HAP-1 (cell line): ENCODE measurements at regions not wholly inside any gene's neighbourhood (a gene's known extent, or its start where the extent isn't known, plus 50 kb on each side); places are given as distances from the start of the nearest gene placed in this dataset.

Experiments used
- DNase-seq, 2 experiments: peaks; one replicate each; pipeline ENCODE4 v3.0.0-alpha.2; 2016 to 2020; ENCODE audit warnings: low spot score in 2 of 2
- H3K27me3 ChIP-seq: fragments of 250-450 bp; sonication (Bioruptor Pico); 2 replicates; pipeline ENCODE4 v1.5.1; 2020; ENCODE audit warnings: low read depth, mild to moderate bottlenecking, moderate library complexity
- H3K36me3 ChIP-seq: fragments of 250-450 bp; sonication (Bioruptor Pico); replicated peaks from 2 replicates; pipeline ENCODE4 v1.5.1; 2020; ENCODE audit warnings: mild to moderate bottlenecking
- H3K4me1 ChIP-seq: fragments of 250-450 bp; sonication (Bioruptor Pico); 2 replicates; pipeline ENCODE4 v1.5.1; 2020; ENCODE audit warnings: mild to moderate bottlenecking
- H3K4me3 ChIP-seq: fragments of 250-450 bp; sonication (Bioruptor Pico); 2 replicates; pipeline ENCODE4 v1.5.1; 2020; ENCODE audit warnings: mild to moderate bottlenecking, moderate library complexity
- H3K9me3 ChIP-seq: fragments of 250-450 bp; sonication (Bioruptor Pico); 2 replicates; pipeline ENCODE4 v1.5.1; 2020; ENCODE audit warnings: mild to moderate bottlenecking, moderate library complexity
- in situ Hi-C: fragments of 300-500 bp; cut with MboI; formaldehyde crosslinking; loops from 3 replicates; pipeline ENCODE4 v1.14.3; 2020; ENCODE audit warnings: low sequenced_read_pairs, inconsistent platforms, mixed read lengths

GRCh38 chr12:5138256-5138655, 94.6 kb downstream of the KCNA5 start:
- Histone ChIP-seq H3K27me3 (no peaks in the 10 kb centered on the region), H3K36me3 (no peaks in the 10 kb centered on the region), H3K4me3 (no peak overlapping the region), H3K4me1 (no peaks in the 10 kb centered on the region), H3K9me3 (no peaks in the 10 kb centered on the region)
- in situ Hi-C loops, result no loop called here
- no peak for DNase-seq

GRCh38 chr12:5138845-5139244, 95.2 kb downstream of the KCNA5 start:
- Histone ChIP-seq H3K4me3 (no peak overlapping the region), H3K4me1 (no peaks in the 10 kb centered on the region), H3K27me3 (no peaks in the 10 kb centered on the region), H3K9me3 (no peaks in the 10 kb centered on the region), H3K36me3 (no peaks in the 10 kb centered on the region)
- DNase-seq, result no peak
- in situ Hi-C loops, result no loop called here

DNA sequence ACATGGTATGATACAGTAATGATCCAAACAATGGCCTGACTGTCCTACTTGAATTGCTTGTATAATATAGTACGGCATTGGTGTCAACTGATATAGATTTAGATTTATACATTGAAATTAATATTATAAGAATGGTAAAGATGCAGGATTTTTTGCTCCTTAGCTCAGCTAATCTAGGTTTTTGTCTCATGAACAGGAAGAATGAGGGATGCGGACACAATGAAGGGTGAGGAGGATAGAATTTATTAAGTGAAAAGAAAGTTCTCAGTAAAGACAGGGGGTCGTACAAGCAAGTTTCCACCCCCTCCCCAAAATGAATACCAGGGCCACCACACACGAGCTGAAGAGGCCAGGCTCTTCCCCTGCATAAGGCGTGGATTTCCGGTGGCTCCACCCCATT, 96.1 kb downstream of the KCNA5 start:
- no peak for DNase-seq
- no peaks in the 10 kb centered on the region for H3K9me3 ChIP-seq
- in situ Hi-C loops, result loop anchor here (10.0 kb wide), 1 partner anchor 1965 kb away; no protein-coding TSS in a partner anchor
- no peak overlapping the region for H3K4me3 ChIP-seq
- H3K36me3 ChIP-seq, result no peaks in the 10 kb centered on the region
- no peaks in the 10 kb centered on the region for H3K4me1 ChIP-seq
- H3K27me3 ChIP-seq, result no peaks in the 10 kb centered on the region

GRCh38 chr12:5140190-5140589, 96.5 kb downstream of the KCNA5 start:
- H3K4me1 ChIP-seq, result no peaks in the 10 kb centered on the region
- H3K9me3 ChIP-seq, result no peaks in the 10 kb centered on the region
- DNase-seq, result no peak
- H3K4me3 ChIP-seq, result no peak overlapping the region
- in situ Hi-C loops, result loop anchor here (10.0 kb wide), 1 partner anchor 1965 kb away; no protein-coding TSS in a partner anchor
- no peaks in the 10 kb centered on the region for H3K27me3 ChIP-seq
- H3K36me3 ChIP-seq, result no peaks in the 10 kb centered on the region

DNA sequence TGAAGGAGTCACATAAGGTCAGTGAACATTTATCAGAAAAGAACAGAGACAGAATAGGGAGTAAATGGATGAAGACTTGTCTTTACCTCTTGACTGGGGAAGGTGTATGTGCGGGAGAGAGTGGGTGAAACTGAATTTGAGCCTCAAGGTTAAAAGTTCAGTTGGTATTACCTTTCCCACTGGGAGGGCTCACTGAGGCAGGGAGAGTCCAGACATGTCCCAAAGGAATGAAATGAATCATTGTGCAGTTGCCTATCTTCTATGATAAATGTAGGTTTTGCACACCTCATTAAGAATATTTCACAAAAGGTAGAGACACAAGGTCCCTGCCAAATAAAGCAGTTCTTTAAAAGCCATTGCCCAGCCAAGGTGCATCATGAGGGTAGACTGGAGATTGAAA, 105.2 kb downstream of the KCNA5 start:
- H3K36me3 ChIP-seq, result no peaks in the 10 kb centered on the region
- no peaks in the 10 kb centered on the region for H3K4me1 ChIP-seq
- H3K9me3 ChIP-seq, result no peaks in the 10 kb centered on the region
- H3K4me3 ChIP-seq, result no peak overlapping the region
- DNase-seq, result no peak
- in situ Hi-C loops, result loop anchor here (10.0 kb wide), 1 partner anchor 1974 kb away; no protein-coding TSS in a partner anchor
- H3K27me3 ChIP-seq, result no peaks in the 10 kb centered on the region

DNA sequence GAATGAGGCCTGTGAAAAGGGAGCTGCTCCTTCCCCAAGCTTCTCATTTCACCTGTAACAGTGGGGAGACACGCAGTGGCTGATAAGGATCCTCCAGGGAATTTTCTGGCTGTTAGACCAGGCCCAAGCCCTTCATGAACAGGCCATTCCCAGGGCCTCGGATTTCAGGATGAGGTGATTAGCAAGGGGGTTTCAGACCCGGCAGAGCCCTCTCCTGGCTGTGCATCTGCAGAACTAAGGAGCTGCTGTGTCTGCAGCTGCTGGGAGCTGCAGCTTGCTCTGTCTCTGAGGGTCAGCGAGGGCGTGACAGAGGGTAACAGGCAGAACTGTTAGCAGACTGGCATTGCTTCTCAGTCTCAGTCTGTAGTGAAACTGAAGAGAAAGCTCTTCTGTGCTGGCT, 110.4 kb downstream of the KCNA5 start:
- no peaks in the 10 kb centered on the region for H3K27me3 ChIP-seq
- in situ Hi-C loops, result no loop called here
- no peaks in the 10 kb centered on the region for H3K36me3 ChIP-seq
- no peaks in the 10 kb centered on the region for H3K9me3 ChIP-seq
- H3K4me1 ChIP-seq, result no peaks in the 10 kb centered on the region
- H3K4me3 ChIP-seq, result no peak overlapping the region
- DNase-seq, result no peak

GRCh38 chr12:5155866-5156265, 112.2 kb downstream of the KCNA5 start:
- Histone ChIP-seq H3K4me3 (no peak overlapping the region), H3K4me1 (no peaks in the 10 kb centered on the region), H3K9me3 (no peaks in the 10 kb centered on the region), H3K36me3 (no peaks in the 10 kb centered on the region), H3K27me3 (no peaks in the 10 kb centered on the region)
- in situ Hi-C loops, result no loop called here
- DNase-seq, result no peak

GRCh38 chr12:5160827-5161226, 117.1 kb downstream of the KCNA5 start:
- Histone ChIP-seq H3K36me3 (no peaks in the 10 kb centered on the region), H3K4me3 (no peak overlapping the region), H3K9me3 (no peaks in the 10 kb centered on the region), H3K27me3 (no peaks in the 10 kb centered on the region), H3K4me1 (no peaks in the 10 kb centered on the region)
- in situ Hi-C loops, result no loop called here
- no peak for DNase-seq

GRCh38 chr12:5163661-5164060, 120.0 kb downstream of the KCNA5 start:
- H3K4me1 ChIP-seq, result no peaks in the 10 kb centered on the region
- in situ Hi-C loops, result no loop called here
- DNase-seq, result no peak
- no peaks in the 10 kb centered on the region for H3K9me3 ChIP-seq
- H3K4me3 ChIP-seq, result no peak overlapping the region
- no peaks in the 10 kb centered on the region for H3K36me3 ChIP-seq
- H3K27me3 ChIP-seq, result no peaks in the 10 kb centered on the region

- no peaks in the 10 kb centered on the region for H3K27me3 ChIP-seq
- H3K36me3 ChIP-seq, result no peaks in the 10 kb centered on the region
- no peaks in the 10 kb centered on the region for H3K9me3 ChIP-seq
- H3K4me3 ChIP-seq, result no peak overlapping the region
- in situ Hi-C loops, result no loop called here
- DNase-seq, result no peak
- no peaks in the 10 kb centered on the region for H3K4me1 ChIP-seq
These were observed 121.8 kb downstream of the KCNA5 start for GRCh38 chr12:5165296-5165970.

DNA sequence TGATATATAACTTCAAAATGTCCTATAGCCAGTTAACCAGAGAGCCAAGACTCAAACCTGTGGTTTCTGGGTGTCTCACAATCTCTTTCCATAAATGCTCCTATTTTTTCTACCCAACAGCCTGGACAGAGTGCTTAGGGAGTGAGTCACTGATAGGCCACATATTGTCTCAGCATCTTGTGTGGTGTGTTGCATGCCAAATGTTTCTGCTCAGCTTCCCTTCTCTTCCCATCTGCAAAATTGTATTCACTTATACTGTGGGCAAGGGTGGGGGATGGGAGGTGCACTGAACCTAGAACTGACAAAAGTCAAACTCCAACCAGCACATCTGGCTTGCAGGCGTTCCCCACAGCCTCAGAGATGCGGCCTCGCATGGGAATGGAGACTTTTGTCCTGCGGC, 123.3 kb downstream of the KCNA5 start:
- H3K27me3 ChIP-seq, result no peaks in the 10 kb centered on the region
- in situ Hi-C loops, result no loop called here

GRCh38 chr12:5168148-5168547, 124.5 kb downstream of the KCNA5 start:
- Histone ChIP-seq H3K36me3 (no peaks in the 10 kb centered on the region), H3K4me1 (no peaks in the 10 kb centered on the region), H3K9me3 (no peaks in the 10 kb centered on the region), H3K4me3 (no peak overlapping the region), H3K27me3 (no peaks in the 10 kb centered on the region)
- in situ Hi-C loops, result no loop called here
- DNase-seq, result no peak

More for the DNA sequence above, 123.3 kb downstream of the KCNA5 start:
- no peak overlapping the region for H3K4me3 ChIP-seq
- no peak for DNase-seq
- H3K9me3 ChIP-seq, result no peaks in the 10 kb centered on the region
- no peaks in the 10 kb centered on the region for H3K4me1 ChIP-seq
- H3K36me3 ChIP-seq, result no peaks in the 10 kb centered on the region

DNA sequence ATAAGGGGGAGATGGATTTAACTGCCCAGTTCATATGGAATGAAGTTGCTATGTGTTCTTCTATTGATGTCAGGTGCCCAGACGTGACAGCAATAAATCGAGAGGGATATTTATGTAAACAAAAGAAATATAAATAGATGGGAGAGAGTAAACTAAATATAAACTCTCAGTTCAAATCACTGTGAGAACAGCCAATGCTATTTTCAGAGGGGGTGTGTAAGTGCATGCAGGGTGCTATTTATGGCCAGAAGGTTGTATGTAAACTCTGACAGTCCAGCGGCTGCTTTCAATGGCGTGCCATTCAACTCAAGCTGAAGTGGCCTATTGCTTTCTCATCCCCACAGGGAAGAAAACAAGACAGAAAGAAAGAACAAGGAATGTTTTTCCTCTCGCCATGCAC, 127.2 kb downstream of the KCNA5 start:
- Histone ChIP-seq H3K4me3 (no peak overlapping the region), H3K9me3 (no peaks in the 10 kb centered on the region), H3K36me3 (no peaks in the 10 kb centered on the region), H3K4me1 (no peaks in the 10 kb centered on the region), H3K27me3 (no peaks in the 10 kb centered on the region)
- in situ Hi-C loops, result no loop called here
- DNase-seq, result no peak

DNA sequence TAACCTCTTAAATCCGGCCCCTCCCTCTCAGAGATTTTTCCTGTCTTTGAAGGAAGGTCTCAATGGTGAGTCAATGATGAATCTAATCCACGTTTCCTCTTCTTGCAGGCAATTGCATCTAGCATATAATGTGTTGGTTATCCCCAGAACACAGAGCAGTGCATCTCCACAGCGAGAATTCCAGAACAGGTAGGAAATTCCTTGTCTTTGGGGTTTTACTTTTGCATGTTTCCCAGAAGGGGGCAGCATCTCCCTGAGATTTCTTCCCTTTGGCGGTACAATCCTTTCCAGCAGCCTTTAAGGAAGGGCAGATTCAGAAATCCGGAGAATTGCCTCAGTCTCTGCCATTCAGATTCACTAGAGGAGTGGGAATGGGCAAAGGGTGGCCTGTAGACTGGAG, 128.0 kb downstream of the KCNA5 start:
- in situ Hi-C loops, result no loop called here
- no peaks in the 10 kb centered on the region for H3K9me3 ChIP-seq
- no peaks in the 10 kb centered on the region for H3K36me3 ChIP-seq
- no peaks in the 10 kb centered on the region for H3K4me1 ChIP-seq
- no peak overlapping the region for H3K4me3 ChIP-seq
- DNase-seq, result peak; percentile 6 to 28
- H3K27me3 ChIP-seq, result no peaks in the 10 kb centered on the region

DNA sequence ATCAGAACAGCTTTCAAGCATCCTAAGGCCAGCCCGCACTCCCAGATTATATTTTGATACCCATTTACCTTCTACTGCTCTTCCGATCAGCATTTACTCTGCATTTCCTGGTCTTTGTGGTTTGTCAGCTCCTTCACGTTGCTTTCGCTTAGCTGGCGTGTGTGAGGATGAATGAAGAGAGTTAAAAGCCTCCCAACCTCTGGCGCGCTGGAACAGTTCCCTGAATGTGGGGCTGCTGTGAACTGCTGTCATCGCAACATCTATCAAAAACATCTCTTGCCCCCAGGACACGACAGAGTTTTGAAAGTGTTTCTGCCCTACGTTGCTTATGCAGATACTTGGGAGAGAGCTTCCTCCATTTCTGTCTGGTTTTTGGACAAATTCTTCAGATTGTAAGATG, 129.2 kb downstream of the KCNA5 start:
- in situ Hi-C loops, result no loop called here

More for the DNA sequence above, 129.2 kb downstream of the KCNA5 start:
- Histone ChIP-seq H3K4me1 (no peaks in the 10 kb centered on the region), H3K27me3 (no peaks in the 10 kb centered on the region), H3K36me3 (no peaks in the 10 kb centered on the region), H3K4me3 (no peak overlapping the region), H3K9me3 (no peaks in the 10 kb centered on the region)
- no peak for DNase-seq
